Daoy (cell line): ENCODE measurements at regions not wholly inside any gene's neighbourhood (a gene's known extent, or its start where the extent isn't known, plus 50 kb on each side); places are given as distances from the start of the nearest gene placed in this dataset.
"Not testable (repeated sequence)": the region's sequence is repeated elsewhere in the genome, so short reads cannot be mapped to it uniquely, and the experiment has no call there.

Source experiments
- DNase-seq: peaks from one replicate; pipeline ENCODE4 v3.0.0-alpha.2; 2015; ENCODE audit warnings: low read depth

DNA sequence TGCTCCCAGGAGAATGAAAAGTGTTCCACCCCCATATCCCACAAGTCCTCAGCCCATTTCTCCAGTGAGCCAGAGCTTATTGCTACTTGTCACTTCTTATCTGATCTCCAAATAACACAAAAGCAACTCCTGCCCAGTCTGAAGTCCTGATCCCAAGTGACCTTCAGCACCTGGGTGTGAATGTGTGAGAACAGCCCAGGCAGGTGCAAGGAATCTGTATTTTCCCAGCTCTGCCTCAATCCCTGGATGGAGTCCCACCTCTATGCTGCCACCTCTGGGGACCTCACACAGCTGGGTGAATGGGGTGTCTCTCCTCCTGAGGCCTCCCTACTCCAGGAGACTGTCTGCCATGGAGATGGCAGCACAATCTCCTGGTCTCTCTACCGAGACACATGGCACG is 402.4 kb upstream of the PROX1 start:
- DNase-seq = no peak

DNA sequence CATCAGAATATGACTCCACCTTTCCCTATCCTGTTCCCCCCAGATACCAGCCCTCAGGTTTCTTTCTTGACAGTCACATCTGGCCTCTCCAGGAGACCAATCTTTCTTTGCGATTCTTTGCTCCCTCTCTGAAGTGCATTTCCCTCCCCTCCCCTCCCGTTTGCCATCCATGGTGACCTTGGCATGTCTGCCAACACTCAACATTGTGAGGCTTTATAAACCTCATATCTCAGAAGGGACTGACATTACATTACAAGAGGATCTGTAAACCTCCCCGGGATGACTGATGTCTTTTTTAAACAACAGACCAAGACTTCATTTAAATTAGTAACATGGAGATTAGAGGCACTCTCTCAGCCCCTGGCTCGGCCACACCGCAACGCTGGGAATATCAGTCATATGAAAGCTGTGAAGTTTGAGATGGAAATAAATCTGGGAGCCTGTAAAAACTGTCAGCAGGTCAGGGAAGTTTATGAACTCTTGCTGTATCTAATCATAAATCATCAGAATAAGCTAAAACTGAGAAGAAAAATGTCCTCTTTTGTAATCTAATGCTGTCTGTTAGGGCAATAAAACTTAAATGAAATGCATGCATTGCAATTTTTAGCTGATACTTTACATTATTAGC is 401.7 kb upstream of the PROX1 start:
- DNase-seq = no peak

DNA sequence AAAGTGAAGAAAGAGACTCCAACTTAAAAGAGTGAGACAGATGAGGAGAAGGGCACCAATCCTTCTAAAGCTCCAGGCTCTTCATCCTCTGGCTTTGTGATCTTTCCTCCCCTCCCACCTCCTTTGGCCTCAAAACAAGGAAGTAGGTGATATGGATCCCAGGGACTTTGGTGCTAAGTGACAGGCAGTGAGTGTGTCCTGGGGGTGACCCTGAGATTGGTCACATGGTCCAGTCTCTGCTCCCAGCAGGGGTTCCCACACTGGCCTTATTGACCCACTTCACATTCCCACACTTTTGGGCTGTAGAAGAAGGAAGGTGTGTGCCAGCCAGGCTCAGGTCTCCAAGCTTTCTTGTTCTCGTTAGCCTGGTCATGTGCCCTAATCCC is 401.2 kb upstream of the PROX1 start:
- no peak for DNase-seq

DNA sequence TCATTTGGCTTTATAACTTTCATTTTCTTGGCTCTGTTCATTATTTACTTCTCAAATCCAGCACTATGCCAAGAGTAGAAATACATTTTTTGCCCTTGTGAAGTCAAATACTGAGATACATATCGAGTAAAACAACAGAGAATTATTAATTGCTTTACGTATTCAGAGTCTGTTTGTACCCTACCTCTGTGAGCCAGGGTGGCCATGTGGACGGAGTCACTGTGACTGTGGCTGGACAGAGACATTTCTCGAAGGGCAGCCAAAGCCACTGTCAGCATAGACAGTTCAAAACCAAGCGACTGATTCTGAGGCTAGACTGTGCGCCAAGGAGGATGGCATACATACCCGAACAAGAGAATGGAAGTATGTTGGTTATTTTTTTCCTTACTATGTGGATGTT is 391.0 kb upstream of the PROX1 start:
- DNase-seq = no peak

DNA sequence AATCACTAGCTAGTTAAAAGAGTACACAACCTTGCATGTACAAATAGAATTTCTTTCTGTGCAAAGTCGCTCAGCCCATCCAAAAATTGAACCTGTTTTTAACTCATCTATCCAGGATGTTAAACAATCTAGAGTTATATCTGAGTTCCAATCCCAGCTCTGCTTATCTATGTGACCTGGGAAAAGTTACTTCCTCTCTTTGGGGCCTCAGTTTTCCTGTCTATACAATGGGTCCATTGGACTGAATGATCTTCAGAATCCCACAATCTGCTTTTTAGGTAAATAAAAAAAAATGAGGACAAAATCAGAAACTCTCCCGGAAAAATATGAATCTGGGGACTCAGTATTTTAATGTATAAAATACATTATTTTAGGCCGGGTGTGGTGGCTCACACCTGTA is 389.5 kb upstream of the PROX1 start:
- DNase-seq = no peak

DNA sequence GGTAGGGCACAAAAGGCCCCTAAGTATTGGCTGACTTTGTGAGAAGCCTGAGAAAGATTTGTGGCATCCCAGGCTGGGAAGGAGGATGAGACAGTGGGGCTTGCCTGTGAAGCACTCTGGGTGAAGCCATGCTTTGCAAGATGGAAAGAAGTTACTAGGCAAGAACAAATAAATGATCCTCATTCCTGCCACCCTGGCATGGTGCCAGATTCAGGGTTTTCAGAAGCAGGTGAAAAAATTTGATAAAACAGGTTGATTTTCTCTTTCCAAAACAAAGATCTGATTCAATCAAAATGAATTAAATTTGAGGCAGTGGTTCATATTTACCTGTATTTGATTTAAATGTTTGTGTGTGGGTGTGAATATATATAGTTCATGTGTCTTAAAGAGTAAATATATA is 386.9 kb upstream of the PROX1 start:
- DNase-seq = no peak

DNA sequence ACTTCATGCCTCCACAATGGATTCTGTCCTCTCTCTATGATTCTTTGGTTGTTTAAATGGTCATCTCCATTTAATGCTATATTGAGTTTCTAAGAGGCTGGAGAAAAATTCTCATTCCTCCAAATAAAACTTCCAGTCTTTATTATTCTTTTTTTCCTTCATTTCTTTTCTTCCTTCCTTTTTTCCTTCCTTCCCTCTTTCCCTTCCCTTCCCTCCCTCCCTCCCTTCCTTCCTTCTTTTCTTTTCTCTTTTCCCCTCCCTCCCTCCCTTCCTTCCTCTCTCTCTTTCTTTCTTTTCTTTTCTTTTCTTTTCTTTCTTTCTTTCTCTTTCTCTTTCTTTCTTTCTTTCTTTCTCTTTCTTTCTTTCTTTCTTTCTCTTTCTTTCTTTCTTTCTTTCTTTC is 386.1 kb upstream of the PROX1 start:
- not testable (repeated sequence) for DNase-seq

DNA sequence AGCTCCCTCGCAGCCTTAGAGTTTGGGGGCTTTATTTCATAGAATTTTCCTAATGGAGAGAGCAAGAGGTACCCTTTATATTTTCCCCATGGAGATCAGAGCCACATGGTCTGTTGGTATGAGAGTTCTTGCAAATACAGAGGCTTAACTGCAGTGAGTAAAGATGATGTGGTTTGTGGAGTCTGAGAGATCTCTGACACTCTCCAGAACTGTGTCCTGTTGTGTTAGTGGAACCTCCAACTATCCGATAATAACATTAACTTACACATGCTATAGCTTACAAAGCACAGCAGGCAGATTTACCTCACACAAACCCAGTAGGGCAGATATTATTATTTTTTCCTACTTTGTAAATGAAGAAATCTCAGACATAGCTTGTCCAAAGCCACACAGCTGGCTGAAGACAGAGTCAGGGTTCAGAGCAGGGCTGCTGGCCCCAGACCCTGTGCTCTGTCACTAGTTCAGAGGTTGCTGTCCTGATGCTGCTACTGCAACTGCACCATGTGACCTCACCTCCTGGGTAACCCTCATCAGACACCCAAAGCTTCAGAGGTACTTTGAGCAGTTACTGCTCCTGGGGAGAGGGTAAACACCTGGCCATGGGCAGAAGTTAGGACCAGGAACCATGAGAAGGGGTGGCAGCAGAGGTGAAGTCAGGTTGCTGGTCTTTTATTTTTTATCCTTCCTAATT is 384.8 kb upstream of the PROX1 start:
- DNase-seq = no peak

DNA sequence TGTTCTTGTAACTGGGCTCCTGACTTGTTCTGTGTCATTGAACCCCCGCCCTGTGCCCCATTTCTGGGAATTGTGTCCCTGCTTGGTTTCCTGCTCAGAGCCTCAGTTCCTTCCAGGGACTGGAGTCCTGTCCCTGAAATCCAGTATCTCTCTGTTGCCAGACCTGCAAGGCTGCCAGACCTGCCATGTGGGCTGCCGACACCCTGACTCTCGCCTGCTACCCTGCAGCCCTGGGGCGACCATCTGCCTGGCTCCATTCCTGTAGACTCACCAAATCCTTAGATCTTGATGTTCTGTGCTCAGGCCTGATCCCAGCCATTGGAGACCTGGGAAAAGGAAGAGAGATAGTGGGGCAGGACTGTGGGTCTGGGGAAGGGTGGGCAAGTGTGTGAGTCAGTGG is 383.3 kb upstream of the PROX1 start:
- no peak for DNase-seq

DNA sequence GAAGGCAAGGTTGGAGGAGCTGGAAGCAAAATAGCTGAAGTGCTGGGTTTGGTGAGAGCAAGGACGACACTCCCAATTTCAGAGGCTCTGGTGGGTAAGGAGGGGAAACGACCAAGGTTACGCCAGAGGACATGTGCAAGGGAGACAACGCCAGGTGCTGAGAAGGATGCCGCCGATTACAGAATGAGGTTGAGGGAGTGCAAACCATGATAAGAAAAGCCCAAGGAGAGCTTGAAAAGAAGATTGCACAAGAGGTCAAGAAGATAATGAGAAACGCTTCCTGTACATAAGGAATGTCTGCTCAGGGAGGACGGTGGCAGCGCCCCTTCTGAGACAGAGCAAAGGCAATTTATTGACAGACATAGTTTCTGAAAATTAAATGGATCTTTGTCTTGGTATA is 382.0 kb upstream of the PROX1 start:
- DNase-seq = no peak

DNA sequence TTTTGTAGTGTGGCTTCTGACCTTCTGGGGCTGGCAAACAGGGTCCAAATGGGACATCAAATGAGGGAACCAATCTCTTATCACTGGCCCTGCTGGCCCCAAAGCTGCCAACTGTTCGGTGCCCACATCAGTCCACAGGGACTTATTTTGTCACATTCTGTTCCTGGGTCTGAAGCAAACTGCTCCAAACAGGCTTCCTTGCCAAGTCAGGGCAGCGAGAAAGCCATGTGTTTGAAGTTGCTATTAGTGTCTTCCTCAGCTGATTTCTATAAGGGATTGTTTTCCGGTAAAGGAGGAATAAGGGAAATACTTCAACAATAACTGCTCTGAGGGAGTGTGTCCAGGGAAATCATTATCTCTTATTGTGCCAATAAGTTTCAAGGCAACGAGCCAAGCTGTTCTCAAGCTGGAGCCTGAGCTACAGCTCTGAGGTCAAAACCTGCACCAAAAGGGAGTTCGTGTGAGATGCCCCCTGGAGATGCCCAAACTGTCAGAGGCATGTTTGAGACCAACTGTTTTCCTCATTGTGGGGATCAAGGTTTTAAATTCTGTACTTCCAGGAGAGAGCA is 381.4 kb upstream of the PROX1 start:
- no peak for DNase-seq

DNA sequence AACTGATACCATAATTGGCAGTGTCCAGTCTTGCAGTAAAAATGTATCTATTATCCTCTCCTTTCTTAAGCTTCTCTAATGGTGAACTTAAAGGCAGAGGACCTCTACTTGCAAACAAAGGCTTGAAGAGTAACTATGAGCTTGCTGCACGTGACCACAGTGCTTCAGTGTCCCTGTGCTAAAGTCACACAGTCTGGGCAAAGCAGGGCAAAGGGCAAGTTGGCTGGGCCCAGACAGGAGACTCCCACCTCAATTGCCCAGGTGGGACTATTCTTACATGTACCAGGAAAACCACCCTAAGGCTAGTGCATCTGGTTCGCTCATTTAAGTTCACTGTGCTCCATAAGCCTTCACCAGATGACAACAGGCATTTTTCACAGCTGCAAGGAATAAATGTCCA is 374.2 kb upstream of the PROX1 start:
- no peak for DNase-seq

DNA sequence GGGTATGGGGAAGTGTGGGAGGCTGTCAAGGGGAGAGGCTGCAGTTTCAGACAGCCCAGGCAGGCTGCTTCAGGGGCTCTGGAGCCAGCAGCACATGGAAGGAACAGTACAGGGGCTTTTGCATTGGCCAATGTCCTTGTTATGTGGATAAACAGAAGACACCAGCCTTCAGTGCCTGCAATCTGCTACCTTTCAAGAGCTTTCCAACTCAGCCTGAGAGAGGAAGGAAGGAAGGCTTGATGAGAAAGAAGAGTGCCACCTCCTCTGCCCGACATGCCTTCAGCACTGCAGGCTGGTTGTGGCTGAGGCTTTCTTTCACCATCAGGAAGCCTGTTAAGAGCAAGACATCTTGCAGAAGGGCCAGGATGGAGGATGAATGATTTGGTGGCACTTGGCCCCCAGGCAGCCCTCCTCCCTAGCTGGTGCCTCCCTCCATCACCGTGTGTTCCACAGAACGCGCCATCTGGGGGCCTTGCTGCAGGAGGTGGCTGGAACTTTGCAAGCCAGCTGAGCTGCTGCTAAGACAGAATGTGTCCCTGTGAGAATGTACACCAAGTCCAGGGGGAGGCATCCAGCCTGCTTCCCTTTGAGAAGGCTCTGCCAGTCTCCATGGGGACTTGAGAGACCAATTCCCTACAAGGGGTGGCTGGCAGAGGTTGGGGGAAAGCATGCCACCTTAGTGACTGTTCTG is 372.4 kb upstream of the PROX1 start:
- DNase-seq = no peak

DNA sequence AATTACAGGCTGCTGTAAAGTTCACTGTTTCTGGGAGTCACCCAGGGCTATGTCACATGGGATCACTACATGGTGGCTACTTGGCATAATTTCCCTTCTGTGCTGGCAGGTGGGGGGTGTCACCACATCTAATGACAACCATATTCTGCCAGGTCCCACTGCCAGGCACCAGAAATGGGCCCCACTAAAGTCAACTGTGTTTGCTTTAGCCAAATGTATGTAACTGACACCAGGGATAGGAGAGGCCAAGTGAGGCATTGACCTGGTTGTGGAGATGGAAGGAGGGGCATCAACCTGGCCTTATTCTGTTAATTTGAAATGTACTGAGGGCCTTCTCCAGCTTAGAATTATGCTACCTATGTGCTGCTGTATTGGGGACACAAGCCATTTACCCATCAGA is 370.6 kb upstream of the PROX1 start:
- no peak for DNase-seq

DNA sequence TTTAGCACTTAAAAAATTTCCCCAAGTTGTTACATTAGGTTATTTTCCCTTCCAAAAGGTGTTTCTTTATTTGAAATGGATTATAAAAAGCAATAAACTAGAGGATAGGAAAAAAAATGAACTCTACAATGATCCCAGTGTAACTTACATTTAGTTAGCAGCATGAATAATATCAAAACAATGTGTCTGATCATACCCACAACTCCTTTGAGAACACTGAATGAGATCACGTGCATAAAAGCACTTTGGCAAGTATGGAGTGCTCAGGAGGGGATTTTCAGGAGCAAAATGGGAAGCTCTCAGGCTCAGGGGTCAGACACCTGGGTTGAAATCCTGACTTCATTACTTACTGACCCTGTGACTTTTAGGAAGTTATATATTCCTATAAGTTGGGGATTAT is 369.7 kb upstream of the PROX1 start:
- no peak for DNase-seq

DNA sequence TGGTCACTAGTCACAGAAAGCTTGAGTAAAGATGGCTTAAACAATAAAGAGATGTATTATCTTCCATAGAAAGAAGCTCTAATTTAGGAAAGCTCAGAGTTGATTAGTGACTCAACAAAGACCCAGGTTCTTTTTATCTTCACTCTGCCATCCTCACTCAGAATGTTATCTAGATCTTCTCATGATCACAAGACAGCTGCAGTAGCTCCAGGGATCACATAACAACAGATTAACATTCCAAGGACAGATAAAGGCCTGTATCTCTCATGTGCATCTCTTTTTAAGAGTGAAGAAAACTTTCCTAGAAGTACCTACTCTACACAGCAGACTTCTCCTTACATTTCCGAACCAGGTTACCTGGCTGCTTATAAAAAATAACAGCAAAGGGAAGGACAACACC is 368.7 kb upstream of the PROX1 start:
- no peak for DNase-seq

DNA sequence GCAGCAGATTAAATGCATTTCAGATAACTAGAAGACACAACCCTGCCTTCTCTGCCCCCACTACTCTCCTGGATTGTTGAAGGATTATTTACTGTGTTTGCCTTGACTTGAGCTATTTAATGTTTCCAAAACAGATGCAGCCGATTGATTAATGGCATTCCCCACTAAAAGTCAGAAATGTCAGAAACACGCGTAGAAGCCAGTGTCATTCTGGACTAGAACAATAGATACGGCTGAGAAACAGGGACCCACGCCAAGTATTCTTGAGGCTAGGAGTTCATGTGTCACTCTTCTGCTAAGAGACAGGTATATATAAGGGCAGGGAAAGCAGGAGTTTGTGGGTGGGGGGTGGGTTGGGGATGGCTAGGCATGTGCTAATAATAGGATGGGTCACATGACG is 366.7 kb upstream of the PROX1 start:
- no peak for DNase-seq

DNA sequence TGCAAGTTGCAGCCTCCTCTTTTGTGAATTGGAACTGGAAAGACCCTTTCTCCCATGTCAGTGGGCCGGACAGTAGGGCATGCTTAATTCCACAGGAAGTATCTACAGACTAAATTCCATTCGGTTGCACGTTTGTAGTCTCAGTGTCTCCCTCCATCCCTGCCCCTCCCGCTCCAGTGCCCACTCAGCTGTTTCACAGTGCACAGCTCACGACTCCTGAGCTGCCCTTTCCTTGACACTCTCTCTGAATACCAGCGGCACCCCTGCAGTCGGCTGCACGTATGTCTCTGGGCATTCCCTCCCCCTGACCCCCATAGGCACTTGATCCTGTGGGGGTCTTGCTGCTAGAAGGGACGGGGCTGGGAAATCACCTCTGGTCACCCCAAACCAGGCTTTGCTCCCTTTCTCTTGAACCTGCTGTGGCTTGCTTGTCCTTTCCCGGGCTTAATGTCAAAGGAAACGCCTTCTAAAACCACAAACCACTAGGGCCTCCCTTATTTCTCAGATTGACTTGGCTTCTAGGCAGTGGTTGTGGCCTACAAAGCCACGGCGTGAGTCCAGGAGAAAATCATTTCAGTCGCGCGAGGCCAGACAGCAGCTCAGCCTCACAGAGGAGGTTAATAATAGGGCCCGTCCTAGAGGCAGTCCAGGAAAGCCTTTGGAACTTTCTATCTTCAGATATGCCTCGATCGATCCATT is 365.3 kb upstream of the PROX1 start:
- peak; percentile 50 for DNase-seq

DNA sequence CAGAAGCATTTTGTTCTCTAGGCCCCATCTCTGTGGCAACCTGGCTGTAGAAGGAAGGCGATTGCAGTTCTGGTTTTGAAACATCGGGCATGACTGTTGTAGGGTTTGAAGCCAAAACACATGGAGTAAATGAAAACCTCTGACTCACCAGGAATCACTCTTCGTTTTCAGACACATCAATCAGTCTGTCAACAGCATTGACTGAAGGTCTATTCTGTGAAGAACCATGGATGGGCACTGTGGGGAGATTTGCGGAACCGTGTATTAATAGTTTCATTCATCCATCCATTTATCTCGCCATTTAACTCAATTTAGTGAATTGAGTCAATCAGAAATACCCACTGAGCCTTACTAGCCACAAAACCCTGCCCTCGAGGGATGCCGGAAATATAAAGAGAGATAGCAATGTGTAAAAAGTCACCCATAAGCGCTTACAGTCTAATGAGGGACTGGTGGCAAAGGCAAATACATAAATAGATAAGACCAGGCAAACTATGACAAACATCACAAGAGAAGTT is 364.6 kb upstream of the PROX1 start:
- peak; percentile 50 for DNase-seq

DNA sequence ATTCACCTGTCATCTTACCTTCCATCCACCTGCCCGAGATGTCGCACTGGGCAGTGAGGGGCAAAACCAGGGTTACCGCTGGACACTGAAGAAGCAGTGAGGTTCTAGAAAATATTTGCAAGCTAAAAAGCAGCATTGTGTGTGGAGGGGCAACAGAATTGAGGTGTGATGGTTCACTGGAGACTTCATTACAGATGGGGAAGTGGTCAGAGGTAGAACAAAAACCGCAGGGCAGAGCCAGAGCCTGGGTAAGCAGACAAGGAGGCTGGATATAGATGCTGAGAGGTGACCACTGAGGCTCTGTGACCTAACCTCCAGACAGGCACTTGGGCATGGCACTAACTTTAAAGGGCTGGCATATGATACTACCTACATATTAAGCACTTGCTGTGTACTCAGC is 363.9 kb upstream of the PROX1 start:
- no peak for DNase-seq

DNA sequence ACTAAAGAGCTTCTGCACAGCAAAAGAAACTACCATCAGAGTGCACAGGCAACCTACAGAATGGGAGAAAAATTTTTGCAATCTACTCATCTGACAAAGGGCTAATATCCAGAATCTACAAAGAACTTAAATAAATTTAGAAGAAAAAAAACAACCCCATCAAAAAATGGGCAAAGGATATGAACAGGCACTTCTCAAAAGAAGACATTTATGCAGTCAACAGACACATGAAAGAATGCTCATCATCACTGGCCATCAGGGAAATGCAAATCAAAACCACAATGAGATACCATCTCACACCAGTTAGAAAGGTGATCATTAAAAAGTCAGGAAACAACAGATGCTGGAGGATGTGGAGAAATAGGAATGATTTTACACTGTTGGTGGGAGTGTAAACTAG is 351.0 kb upstream of the PROX1 start:
- DNase-seq = not testable (repeated sequence)

DNA sequence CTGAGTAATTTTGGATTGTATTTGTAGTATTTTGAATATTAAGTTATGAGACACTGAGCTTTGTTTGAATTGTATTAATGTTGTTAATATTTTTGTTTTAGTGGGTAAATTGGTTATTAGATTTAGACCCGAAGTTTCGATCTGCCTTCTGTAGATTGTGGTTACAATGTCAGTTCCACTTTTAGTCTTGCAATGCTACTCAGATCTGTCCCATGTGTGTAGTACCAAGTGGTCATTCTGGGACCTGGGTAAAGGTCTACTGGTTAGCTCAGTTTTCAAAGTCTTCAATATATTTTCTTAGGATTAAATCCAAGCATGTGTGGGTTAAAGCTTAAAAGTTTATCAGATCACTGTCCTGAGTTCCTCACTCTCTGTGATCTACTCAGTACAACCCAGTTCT is 346.5 kb upstream of the PROX1 start:
- DNase-seq = no peak
